MCF 10A (cell line): ENCODE measurements at regions not wholly inside any gene's neighbourhood (a gene's known extent, or its start where the extent isn't known, plus 50 kb on each side); places are given as distances from the start of the nearest gene placed in this dataset.

Experiments
- BruUV-seq: library from RNA; stranded (reverse); fragments of 400-500 nt; replicated peaks from 2 replicates; lab custom pipeline; 2021; lab: Mats Ljungman, UMichigan
- CTCF ChIA-PET: fragments of 300-600 bp; sonication (Branson Sonifier 250); formaldehyde crosslinking; extraction: SDS; loops from one replicate; lab custom pipeline; 2021; ENCODE audit warnings: antibody characterized with exemption, inconsistent platforms; lab: Yijun Ruan, JAX
- POLR2A ChIA-PET: fragments of 300-600, 350-650 bp; sonication (Branson Sonifier 250); formaldehyde crosslinking; extraction: SDS; loops from one replicate; lab custom pipeline; 2020; ENCODE audit warnings: antibody characterized with exemption, inconsistent platforms; lab: Yijun Ruan, JAX
- DNase-seq: peaks from one replicate; pipeline ENCODE4 v3.0.0-alpha.2; 2018; ENCODE audit not compliant: unreplicated experiment
- H3K27ac Mint-ChIP-seq: one replicate; pipeline ENCODE4 v1.8.0; 2022; ENCODE audit warnings: mild to moderate bottlenecking, low read depth, mixed read lengths; ENCODE audit not compliant: unreplicated experiment
- H3K27me3 Mint-ChIP-seq: one replicate; pipeline ENCODE4 v1.8.0; 2022; ENCODE audit warnings: mixed read lengths; ENCODE audit not compliant: insufficient read depth, unreplicated experiment
- H3K36me3 Mint-ChIP-seq: one replicate; pipeline ENCODE4 v1.8.0; 2022; ENCODE audit warnings: mild to moderate bottlenecking, moderate library complexity, mixed read lengths; ENCODE audit not compliant: insufficient read depth, unreplicated experiment
- H3K4me1 Mint-ChIP-seq: one replicate; pipeline ENCODE4 v1.8.0; 2022; ENCODE audit warnings: mixed read lengths; ENCODE audit not compliant: insufficient read depth, unreplicated experiment
- H3K4me3 Mint-ChIP-seq: one replicate; pipeline ENCODE4 v1.8.0; 2022; ENCODE audit warnings: mild to moderate bottlenecking, moderate library complexity, mixed read lengths; ENCODE audit not compliant: unreplicated experiment
- H3K9me3 Mint-ChIP-seq: one replicate; pipeline ENCODE4 v1.8.0; 2022; ENCODE audit warnings: mixed read lengths; ENCODE audit not compliant: unreplicated experiment
- CTCF ChIP-seq: fragments of 200-600 bp; IDR thresholded peaks from one replicate; pipeline ENCODE4 v1.8.0; 2022; ENCODE audit warnings: antibody characterized with exemption, mild to moderate bottlenecking; ENCODE audit not compliant: unreplicated experiment
- intact Hi-C: fragments of 100-400 bp; cut with micrococcal nuclease; formaldehyde crosslinking; loops from 2 replicates; pipeline ENCODE4 v1.14.1; 2022

- no peak overlapping the region for H3K27ac Mint-ChIP-seq
- intact Hi-C loops = no loop called here
- H3K27me3 Mint-ChIP-seq = no peaks in the 10 kb centered on the region
- no peak for DNase-seq
- no peaks in the 10 kb centered on the region for H3K9me3 Mint-ChIP-seq
- POLR2A ChIA-PET = interaction anchor here (0.6 kb wide), 1 partner anchor 78 kb away, joined by 3 read pairs; no protein-coding TSS in a partner anchor
- CTCF ChIA-PET = no interaction called here
- no peak overlapping the region for H3K4me3 Mint-ChIP-seq
- no peaks in the 10 kb centered on the region for H3K36me3 Mint-ChIP-seq
- no peak for TF ChIP-seq CTCF
- no peaks in the 10 kb centered on the region for H3K4me1 Mint-ChIP-seq
- no TSS peak for BruUV-seq
Observed at GRCh38 chr5:50559955-50560354, 106.5 kb upstream of the PARP8 start.

- BruUV-seq = no TSS peak
Observed at GRCh38 chr5:50562694-50563093, 103.7 kb upstream of the PARP8 start.

GRCh38 chr5:50564079-50564478 is 102.4 kb upstream of the PARP8 start:
- POLR2A ChIA-PET = no interaction called here

More at GRCh38 chr5:50562694-50563093, 103.7 kb upstream of the PARP8 start:
- Mint-ChIP-seq H3K9me3 (no peaks in the 10 kb centered on the region), H3K27me3 (no peaks in the 10 kb centered on the region), H3K27ac (no peak overlapping the region), H3K4me1 (no peaks in the 10 kb centered on the region), H3K4me3 (no peak overlapping the region), H3K36me3 (no peaks in the 10 kb centered on the region)
- POLR2A ChIA-PET = interaction anchor here (0.5 to 1.8 kb wide), 2 partner anchors 11 to 201 kb away, joined by 3 to 4 read pairs; no protein-coding TSS in a partner anchor
- DNase-seq = no peak
- intact Hi-C loops = no loop called here
- TF ChIP-seq CTCF = no peak
- CTCF ChIA-PET = no interaction called here

GRCh38 chr5:50564558-50564957 is 101.9 kb upstream of the PARP8 start:
- H3K4me3 Mint-ChIP-seq = no peak overlapping the region
- intact Hi-C loops = no loop called here

More at GRCh38 chr5:50564079-50564478, 102.4 kb upstream of the PARP8 start:
- no peaks in the 10 kb centered on the region for H3K4me1 Mint-ChIP-seq
- intact Hi-C loops = no loop called here
- H3K27ac Mint-ChIP-seq = no peak overlapping the region
- no peak overlapping the region for H3K4me3 Mint-ChIP-seq
- no peaks in the 10 kb centered on the region for H3K36me3 Mint-ChIP-seq
- H3K27me3 Mint-ChIP-seq = no peaks in the 10 kb centered on the region
- BruUV-seq = no TSS peak
- H3K9me3 Mint-ChIP-seq = no peaks in the 10 kb centered on the region
- TF ChIP-seq CTCF = no peak
- no peak for DNase-seq
- CTCF ChIA-PET = no interaction called here

More at GRCh38 chr5:50564558-50564957, 101.9 kb upstream of the PARP8 start:
- DNase-seq = no peak
- CTCF ChIA-PET = no interaction called here
- no peaks in the 10 kb centered on the region for H3K4me1 Mint-ChIP-seq
- H3K9me3 Mint-ChIP-seq = no peaks in the 10 kb centered on the region
- no peak for TF ChIP-seq CTCF
- H3K36me3 Mint-ChIP-seq = no peaks in the 10 kb centered on the region
- no TSS peak for BruUV-seq
- no peaks in the 10 kb centered on the region for H3K27me3 Mint-ChIP-seq
- POLR2A ChIA-PET = no interaction called here
- H3K27ac Mint-ChIP-seq = no peak overlapping the region
